GM23338 (cell line): ENCODE measurements at regions not wholly inside any gene's neighbourhood (a gene's known extent, or its start where the extent isn't known, plus 50 kb on each side); places are given as distances from the start of the nearest gene placed in this dataset.

Experiments
- EZH2 ChIP-seq: fragments of 200-600 bp; sonication (generic); IDR thresholded peaks from one replicate; pipeline ENCODE4 v1.8.0; 2017; ENCODE audit warnings: antibody characterized with exemption, mild to moderate bottlenecking, low read depth; ENCODE audit not compliant: unreplicated experiment
- POLR2AphosphoS5 ChIP-seq: IDR thresholded peaks from 2 replicates; pipeline ENCODE4 v1.6.1; 2016; ENCODE audit warnings: antibody characterized with exemption, low read depth
- ZNF114 ChIP-seq: fragments of 250-450 bp; sonication (Bioruptor Pico); IDR thresholded peaks from 2 replicates; pipeline ENCODE4 v1.5.0; 2020; ENCODE audit warnings: mild to moderate bottlenecking, moderate library complexity
- TF ChIP-seq, protein P1 (sequence below), 2 experiments: fragments of 200-600 bp in 1 of 2; sonication (generic) in 1 of 2; conservative IDR thresholded peaks; 2 replicates each; pipeline versions ENCODE4 v1.5.1 to v1.6.1; 2016 to 2017; ENCODE audit warnings: antibody characterized with exemption in 2 of 2, low read depth in 2 of 2, mild to moderate bottlenecking in 2 of 2, moderate library complexity in 1 of 2
- TF ChIP-seq, protein P2 (sequence below): IDR thresholded peaks from one replicate; pipeline ENCODE4 v1.6.1; 2018; ENCODE audit warnings: antibody characterized with exemption; ENCODE audit not compliant: unreplicated experiment

DNA sequence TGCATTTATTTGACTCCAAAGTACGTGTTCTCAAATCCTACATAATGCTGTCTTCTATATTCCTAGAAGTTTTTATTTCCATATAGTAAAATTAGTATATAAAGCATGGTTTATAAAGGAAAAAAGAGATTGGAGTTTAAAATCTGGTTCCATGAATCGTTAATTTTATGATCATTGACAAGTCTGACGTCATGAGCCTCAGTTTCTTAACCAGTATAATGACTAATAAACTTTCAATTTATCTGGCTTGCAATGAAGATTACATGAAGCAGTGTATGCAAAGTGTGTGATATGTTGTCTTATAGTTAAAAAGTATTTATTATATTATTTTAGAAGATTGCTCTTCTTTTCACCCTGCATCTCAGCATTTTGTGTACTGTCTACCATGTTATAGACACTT, 421.4 kb upstream of the LRRC7 start:
- TF ChIP-seq POLR2AphosphoS5 (no peak), ZNF114 (CRISPR knock-in tag) (no peak), EZH2 (no peak)
- TF ChIP-seq, protein P1, sequence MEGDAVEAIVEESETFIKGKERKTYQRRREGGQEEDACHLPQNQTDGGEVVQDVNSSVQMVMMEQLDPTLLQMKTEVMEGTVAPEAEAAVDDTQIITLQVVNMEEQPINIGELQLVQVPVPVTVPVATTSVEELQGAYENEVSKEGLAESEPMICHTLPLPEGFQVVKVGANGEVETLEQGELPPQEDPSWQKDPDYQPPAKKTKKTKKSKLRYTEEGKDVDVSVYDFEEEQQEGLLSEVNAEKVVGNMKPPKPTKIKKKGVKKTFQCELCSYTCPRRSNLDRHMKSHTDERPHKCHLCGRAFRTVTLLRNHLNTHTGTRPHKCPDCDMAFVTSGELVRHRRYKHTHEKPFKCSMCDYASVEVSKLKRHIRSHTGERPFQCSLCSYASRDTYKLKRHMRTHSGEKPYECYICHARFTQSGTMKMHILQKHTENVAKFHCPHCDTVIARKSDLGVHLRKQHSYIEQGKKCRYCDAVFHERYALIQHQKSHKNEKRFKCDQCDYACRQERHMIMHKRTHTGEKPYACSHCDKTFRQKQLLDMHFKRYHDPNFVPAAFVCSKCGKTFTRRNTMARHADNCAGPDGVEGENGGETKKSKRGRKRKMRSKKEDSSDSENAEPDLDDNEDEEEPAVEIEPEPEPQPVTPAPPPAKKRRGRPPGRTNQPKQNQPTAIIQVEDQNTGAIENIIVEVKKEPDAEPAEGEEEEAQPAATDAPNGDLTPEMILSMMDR (conservative IDR thresholded peaks at IDR 0.05; ENCODE audit: low read depth in 2 of 2): no peak
- TF ChIP-seq, protein P2, sequence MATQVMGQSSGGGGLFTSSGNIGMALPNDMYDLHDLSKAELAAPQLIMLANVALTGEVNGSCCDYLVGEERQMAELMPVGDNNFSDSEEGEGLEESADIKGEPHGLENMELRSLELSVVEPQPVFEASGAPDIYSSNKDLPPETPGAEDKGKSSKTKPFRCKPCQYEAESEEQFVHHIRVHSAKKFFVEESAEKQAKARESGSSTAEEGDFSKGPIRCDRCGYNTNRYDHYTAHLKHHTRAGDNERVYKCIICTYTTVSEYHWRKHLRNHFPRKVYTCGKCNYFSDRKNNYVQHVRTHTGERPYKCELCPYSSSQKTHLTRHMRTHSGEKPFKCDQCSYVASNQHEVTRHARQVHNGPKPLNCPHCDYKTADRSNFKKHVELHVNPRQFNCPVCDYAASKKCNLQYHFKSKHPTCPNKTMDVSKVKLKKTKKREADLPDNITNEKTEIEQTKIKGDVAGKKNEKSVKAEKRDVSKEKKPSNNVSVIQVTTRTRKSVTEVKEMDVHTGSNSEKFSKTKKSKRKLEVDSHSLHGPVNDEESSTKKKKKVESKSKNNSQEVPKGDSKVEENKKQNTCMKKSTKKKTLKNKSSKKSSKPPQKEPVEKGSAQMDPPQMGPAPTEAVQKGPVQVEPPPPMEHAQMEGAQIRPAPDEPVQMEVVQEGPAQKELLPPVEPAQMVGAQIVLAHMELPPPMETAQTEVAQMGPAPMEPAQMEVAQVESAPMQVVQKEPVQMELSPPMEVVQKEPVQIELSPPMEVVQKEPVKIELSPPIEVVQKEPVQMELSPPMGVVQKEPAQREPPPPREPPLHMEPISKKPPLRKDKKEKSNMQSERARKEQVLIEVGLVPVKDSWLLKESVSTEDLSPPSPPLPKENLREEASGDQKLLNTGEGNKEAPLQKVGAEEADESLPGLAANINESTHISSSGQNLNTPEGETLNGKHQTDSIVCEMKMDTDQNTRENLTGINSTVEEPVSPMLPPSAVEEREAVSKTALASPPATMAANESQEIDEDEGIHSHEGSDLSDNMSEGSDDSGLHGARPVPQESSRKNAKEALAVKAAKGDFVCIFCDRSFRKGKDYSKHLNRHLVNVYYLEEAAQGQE: no peak
